ENCODE measurements at regions not wholly inside any gene's neighbourhood (a gene's known extent, or its start where the extent isn't known, plus 50 kb on each side); places are given as distances from the start of the nearest gene placed in this dataset.
A peak's percentile ranks its signal among the peaks of the same experiment; 100 is the strongest.

DNA sequence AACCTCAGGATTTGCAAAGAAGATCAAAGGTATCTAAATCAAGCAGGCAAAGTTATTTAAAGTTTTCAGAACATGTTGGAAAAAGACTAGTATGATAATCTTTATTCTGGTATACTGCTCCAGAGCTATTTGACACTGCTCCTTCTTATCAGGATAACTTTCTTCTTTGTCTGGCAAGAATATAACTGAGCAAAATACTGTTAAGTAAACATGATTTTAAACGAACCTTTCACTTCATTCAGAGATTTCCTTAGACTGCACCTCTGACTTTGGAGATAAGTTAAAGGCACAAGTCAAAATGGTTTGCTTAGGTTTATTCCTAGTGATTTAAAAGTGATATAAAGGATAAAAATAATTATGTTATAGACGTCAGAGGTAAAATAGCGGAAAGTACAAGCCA, 103.9 kb upstream of the CCDC190 start:
- no peak for DNase-seq

DNA sequence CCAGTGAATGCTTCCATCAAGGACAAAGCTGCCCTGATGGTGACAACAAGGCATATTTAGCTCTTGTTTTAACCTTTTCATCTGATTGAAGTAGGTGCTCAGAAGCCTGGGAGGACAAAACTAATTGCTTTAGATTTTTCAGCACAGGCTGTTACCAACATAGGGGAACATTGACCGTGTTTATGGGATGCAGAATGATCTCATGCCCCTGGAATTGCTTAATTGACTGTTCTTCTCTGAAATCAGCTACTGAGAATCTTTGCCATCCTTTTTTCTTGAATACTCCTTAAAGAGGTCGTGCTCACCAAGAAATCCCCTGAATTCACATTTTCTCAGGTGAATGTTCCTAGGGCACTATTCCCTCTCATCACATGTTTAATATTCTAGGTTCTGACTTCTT, 95.9 kb upstream of the CCDC190 start:
- DNase-seq: no peak

DNA sequence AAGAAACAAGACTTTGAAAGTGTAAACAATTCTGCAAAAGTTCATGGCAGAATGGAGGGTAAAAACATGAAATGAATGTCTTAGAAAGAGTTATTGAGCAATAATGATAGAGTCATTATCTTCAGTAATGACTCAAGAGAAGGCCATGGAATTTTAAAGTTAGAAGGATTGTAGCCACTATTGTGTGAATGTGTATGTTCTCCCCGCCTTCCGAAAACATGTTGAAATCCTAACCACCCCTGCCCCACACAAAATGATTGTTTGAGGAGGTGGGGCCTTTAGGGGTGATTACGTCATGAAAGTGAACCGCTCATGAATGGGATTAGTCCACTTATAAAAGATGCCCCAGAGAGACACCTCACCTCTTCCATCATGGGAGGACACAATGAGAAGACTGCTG, 93.8 kb upstream of the CCDC190 start:
- DNase-seq: no peak

DNA sequence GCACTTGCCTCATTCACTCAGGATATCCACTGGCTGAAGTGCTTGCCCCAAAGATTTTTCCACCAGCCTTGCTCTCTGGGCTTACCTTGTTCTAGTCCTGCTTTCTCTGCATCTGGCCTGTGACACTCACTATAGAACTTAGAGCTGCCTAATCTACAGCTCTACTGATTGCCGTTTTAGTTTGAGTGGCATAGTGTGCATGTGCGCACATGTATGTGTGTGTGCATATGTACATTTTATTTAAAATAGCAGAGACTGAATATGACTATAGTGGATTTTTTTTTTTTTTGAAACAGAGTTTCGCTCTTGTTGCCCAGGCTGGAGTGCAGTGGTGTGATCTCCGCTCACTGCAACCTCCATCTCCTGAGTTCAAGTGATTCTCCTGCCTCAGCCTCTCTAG, 92.0 kb upstream of the CCDC190 start:
- no peak for DNase-seq

DNA sequence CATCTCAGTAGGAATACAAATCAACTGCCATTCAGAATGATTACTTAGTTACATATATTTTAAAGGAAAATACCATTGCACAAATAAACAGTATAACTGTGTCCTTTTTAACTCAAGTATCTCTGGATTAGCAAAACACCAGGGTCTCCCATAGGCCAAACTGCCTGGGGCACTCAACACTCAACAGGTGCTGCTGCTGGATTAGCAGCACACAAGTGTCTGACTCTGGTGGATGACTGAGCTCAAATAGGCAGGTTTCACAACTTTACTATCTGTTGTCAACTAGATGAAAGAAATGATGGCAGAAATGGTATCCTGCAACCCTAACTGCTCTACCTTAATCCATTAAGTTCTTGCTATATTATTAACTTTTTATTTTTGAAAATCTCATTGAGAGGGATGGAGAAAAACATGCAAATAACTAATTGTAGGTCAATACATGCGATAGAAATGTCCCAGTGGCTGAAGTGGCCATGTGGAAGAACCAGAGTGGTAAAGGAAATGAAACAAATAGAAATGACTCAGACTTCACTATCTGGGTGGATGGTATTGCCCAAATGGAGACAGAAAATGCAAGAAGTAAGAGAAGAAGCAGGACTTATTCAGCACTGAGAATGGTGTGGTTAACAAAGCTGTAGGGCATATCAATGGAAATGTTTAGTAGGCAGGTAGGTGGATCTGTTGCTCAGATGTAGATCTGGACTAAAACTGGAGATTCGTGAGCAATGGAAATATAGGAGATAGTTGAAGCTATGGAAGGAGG, 90.8 kb upstream of the CCDC190 start:
- no peak for DNase-seq

DNA sequence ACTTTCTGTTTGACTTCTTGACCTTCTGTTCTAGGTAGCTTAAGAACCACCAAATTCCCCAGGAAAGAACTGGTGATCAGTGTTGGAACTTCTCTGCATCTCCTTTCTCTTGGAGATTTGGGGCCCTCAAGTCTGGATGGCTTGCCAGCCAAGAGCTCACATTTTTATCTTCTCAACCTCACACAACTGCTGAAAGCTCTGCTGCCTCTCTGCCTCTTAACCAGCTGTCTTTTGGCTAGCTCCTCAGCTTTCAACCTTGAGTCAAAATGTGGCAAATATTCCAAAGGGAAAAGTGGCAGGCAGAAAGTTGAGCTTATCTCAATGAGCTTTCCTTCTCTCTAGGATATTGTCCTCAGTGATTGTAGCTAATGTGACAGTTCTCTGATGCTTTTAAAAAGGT, 89.2 kb upstream of the CCDC190 start:
- DNase-seq: no peak

DNA sequence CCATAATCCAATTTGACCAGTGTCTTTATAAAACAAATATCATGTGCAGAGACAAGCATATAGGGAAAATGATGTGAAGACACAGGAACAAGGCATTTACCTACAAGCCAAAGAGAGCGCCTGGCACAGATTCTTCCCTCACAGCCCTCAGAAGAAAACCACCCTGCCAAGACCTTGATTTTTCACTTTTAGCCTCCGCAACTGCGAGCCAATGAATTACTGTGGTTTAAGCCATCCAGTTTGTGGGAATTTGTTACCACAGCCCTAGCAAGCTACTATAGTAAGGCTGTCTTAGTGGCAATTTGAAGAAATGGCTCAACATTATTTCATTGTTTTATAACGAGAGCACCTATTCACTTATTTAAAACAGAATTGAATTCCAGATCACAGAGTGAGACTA, 85.7 kb upstream of the CCDC190 start:
- no peak for DNase-seq

DNA sequence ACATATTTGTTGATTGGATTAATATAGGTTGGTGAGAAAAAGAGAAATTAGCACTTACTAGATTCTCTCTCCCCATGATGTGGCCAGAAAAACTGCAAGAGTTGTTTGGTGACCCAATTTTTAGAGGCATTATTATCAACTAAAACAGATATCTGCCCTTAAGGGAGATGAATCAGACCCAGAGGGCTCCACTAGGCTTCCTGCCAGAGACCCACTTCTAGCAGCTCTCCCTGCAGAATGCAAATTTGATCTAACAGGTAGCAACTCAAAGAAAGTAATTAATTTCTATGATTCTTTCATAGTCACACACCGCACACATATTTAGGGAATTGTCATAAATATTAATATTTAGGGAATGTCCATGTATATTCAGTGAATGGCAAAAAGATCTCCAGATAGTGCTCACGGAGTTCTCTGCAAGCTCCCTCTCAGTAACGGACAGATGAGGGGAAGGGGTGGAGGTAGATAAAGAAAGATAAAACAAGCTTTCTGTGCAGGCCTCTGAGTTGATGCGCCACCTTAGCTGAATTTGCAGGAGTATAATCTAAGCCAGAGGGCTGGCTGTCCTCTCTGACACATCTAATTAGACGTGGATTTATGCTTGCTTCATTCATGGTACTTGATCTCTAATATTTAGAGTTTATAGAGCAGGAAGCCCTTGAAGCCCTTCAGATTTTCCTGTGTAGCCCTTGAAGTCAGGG, 84.1 kb upstream of the CCDC190 start:
- no peak for DNase-seq

DNA sequence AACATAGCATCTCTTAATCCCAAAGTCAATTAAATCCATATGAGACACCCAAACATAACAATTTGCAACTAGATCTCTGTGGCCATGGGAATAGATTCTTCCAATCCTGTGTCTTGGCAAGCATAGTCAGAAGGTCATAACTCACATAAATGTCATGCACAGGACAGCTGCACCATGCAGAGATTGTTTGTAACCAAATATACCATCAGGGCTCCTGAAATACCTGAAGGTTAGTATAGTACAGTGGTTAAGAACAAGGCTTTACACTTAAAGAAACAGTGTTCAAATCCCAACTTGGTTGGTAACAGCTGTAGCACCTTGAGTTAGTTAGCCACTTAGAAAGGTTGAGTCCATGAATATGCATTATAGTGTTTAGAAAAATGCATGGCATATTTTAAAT, 82.6 kb upstream of the CCDC190 start:
- DNase-seq: peak; percentile 8

DNA sequence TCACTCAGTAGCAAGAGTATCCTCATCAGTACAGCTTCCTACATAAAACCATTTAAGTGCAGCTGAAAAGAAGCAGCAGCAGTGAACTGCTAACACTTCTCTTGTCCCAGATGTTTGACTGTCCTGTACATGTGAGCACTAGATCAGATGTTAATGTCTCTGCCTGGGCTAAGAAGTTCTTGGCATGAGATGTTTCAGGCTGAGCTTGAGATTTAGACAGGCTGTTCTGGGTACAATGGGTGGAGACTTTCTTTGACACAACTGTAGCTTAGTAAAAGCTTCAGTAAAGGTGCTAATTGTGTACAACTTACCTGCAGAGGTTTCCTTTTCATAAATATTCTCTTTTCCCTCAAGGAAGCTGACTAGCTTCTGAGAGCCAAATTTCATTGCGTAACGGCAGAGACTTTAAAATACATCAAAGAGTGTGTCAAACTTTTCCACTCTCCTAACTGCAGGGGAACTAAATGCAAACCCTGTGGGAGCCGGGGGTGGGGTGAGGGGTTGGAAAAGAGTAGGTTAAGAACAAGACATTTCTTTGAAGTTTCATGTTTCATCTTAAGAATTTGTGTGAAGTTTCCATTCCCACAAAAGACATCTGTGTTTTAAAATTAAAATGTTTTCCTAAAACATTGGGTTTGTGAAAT, 82.1 kb upstream of the CCDC190 start:
- DNase-seq: no peak

DNA sequence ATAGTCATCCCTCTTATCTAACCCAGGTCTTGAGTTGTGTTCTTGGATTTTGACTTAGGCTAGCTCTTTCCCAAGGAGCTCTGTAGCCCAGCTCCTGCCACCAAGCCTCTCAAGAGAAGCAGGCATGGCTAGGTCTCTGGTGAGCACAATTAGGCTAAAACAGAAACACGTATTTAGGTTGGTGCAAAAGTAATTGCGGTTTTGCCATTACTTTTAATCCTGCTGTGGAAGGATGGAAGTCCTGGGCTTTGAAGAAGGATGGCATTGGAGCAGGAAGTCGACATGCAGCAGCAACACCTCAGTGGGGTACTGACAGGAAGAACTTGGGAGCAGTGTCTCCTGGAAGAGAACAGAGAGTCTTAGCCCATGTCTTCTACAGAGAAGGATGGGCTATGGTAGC, 80.0 kb upstream of the CCDC190 start:
- no peak for DNase-seq

DNA sequence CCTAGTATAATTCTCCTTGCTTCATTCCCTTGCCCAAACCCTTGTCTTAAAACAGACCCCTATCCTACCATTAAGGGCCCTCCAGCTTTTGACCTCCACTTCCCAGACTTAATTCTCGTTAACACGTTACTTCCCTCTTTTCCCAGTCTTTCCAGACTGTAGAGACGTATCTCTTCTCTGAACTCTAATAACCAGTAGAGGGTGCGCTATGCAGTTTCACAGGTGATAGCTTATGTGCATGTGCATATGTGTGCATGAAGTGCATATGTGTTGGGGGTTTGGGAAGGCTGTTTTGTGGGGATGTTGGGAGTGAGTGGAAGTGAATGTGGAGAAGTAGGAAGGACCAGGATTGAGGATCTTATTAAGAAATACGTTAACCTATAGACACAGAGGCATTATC, 78.1 kb upstream of the CCDC190 start:
- no peak for DNase-seq

DNA sequence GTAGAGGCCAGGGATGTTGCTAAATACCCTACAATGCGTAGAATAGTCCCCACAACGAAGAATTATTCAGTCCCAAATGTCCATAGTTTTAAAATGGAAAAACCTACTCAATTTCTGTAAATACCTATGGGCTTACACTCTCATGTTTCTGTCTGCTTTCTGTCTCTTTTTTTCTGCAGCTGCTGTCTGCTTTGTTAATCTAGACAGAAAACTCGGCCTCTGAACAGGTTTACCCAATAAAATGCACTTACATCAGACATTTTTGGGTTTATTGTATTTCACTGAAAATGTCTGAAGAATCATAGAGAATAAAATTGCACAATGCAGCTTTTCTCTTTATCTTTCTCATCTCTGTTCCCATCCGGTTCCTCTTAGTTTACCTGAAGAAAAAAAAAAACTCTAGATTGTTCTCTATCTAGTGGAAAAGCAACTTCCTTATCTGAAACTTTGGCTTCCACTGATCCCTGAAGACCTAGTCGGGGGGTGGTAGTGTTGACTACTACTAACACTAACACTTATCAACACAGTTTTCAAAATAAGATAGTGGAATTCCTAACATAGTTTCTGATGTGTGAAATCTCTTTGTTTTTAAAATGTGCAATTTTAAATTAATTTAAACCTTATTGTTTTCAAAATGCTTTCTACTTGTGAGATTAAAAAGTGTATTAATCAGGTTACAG, 76.9 kb upstream of the CCDC190 start:
- no peak for DNase-seq

DNA sequence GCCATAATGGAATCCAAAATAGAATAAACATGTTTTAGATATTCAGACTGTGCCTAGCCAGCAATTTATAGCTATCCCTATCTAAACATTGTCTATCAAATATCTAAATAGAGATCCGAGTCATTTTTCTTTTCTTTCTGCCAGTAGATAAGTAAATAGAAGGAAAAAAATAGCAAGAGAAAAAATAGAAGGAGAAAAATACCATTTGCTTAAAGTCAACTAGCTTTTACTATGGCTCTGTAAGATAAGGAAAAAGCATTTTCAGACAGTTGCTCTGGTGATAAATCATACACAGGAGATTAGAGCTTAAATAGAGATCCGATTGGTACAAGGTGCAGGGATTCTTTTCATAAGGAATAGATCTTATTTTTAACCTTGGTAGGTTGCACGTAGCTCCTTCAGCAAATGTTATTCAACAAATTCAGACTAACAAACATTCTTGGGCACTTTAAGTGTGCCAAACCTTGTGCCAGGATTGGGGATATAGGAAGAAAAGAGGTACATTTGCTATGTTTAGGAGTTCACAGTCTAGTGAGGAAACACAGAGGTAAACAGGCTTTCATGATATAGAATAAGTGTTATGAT, 70.1 kb upstream of the CCDC190 start:
- DNase-seq: no peak

DNA sequence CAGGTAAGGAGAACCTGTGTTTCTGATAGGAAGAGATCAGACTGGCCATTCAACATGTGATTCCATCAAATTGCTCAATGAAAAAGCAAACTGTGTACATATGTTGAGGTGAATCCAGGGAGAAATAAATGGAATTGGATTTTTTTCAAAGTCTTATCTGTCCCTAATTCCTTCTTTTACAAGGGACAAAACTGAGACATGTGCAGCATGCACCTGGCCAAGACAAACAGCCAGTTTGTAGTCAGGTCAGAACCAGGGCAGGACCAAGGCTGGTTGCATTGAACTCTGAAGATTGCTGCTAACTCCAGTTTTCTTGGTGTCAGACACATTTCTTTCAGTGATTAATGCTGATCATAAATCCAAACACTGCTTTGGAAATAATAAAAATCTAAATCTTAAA, 69.6 kb upstream of the CCDC190 start:
- no peak for DNase-seq

DNA sequence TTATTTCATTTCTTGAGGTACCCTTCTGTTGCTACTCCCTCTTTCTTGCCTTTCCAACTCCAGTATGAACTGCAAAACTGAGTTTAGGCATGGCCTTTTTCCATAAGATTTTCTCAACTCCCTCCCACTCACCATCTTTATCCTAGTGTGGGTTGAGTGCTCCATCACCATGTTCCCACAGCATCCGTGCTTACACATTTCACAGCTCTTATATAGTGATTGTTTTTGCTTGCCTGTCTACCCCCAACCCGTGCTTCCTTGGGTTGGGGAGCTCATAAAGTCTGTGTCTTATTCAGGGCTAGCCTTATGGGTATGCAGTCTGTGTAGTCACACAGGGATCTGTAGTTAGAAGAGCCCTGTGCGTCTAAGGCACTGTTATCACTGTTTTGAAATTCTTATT, 68.2 kb upstream of the CCDC190 start:
- DNase-seq: no peak

DNA sequence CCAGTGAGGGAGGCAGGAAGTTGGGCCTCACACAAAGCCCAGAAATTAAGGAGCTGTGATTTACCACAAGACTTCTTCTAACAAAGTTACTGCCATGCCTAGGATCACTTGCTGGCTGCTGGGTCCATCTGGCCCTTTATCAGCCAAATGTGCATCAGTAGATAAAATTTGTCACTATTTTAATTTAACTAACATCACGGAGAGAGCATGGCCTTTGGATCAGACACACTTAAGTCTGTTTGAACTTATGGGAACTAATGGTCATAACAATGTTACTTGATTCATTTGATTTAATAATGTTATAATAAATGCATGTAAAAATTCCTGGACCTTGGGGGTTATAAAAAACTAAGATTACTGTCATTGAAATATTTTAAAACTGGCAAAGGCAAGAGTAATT, 67.2 kb upstream of the CCDC190 start:
- DNase-seq: no peak

DNA sequence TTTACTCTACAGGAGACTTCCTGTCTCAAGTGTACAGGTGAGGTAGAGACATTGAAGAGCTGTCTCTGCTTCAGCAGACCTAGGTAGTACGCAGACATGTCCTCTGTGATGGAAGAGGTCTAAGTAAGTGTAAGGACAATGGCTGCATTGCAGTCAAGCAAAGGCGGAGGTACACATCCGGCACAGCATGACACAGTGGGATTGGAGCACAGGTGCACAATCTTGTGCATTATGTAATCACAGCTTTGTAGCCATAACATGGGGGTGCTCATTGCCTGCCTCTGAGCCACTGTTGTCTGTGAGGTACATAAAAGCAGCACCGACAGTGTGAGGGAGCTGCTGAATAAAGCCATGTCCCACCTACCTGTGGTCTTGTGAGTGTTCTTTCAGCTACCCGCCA, 66.4 kb upstream of the CCDC190 start:
- no peak for DNase-seq

DNA sequence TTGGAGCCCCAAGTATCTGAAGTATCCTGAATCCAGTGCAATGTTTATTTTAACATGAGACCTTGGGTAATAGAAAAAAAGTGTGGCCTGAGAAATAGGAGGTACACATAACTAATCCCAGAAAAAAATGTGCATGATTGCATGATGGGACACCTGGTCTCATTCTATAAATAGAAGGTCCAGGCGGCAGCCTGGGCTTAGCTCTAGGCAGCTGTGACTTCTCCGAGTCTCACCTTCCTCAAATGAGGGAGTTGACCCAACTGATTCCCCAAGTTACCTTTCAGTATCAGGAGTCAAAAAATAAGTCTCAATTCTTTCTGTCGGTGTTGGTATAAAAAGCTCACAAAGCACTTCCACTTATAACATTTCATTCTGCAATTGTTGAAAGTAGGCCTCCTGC, 65.9 kb upstream of the CCDC190 start:
- peak; percentile 20 for DNase-seq

DNA sequence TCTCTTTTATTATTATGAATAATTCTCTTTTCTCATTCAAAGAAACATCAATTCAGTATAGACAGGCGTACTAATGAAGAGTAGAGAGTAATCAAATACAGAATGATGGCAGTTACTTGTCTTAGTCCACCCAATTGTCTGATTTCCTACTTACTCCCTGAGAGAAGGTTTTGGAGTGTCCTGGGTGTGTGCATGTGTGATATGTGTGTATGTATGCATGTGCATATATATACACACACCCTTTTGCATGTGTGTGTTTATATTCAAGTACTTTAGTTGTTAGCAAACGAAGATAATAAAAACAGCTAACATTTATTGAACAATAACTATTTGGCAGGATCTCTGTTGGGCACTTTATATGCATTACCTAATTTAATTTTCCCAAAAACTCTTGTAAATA, 63.2 kb upstream of the CCDC190 start:
- no peak for DNase-seq

DNA sequence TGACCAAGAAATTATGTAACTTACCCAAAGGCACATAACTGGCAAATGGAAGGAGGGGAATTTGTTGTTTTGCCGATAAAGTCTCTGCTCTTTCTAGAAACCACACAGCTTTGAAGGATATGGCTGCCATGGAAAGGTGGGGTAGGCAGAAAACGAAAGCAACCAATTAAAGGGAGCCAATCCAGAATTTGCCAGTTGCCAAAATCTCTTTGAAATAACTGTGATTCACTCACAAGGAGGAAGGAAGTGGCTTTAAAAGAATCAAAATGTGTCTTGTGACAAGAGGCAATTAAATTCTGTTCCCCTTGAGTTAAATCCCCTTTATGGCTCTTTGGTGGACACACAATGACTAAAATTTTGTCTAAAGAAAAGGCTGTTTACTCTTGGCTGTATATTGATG, 61.2 kb upstream of the CCDC190 start:
- DNase-seq: no peak

DNA sequence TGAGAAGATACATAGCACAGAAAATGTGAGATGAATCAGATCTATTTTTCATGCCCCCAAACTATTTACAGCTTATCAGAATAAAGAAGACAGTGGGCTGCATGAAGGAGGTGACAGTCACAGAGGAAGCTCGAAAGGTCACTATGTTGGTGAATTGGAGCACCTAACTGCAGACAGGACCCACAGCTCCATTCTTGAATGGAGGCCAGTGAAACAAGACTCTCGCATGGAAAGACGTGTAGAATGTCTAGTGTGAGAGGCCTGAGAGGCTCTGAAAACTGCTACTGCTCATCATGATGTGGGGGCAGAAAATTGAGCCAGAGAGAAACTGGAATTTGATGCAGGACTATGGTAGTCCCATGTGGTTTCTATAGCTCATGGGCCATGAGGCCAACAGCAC, 60.3 kb upstream of the CCDC190 start:
- DNase-seq: no peak

DNA sequence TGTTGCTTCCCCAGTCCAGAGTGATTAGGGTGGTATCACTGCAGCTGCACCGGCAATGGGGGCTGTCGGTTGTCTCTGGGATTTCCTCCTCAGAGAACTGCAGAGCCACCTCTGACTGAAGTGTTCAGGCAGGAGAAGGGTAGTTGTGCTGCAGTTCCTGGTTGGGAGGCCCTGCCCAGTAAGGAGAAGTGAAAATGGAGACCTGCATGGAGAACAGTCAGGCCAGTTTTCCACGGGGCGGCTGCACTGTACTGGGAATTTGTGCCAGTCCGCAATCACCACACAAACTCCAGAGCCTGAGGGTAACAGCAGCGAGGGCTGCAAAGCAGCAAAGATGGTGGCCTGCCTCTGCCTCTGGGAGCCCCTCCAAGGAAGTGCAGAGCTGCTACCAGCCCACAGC, 58.1 kb upstream of the CCDC190 start:
- no peak for DNase-seq
